ENCODE measurements at regions not wholly inside any gene's neighbourhood (a gene's known extent, or its start where the extent isn't known, plus 50 kb on each side); places are given as distances from the start of the nearest gene placed in this dataset.

GRCh38 chr1:70856201-70856600 lies 191.4 kb downstream of the PTGER3 start (continued):
- TF ChIP-seq ZNF407 (CRISPR knock-in tag; IDR thresholded peaks at IDR 0.05; ENCODE audit: not compliant biosample characterization), result no peak

- H3K4me2 ChIP-seq (ENCODE audit: low read depth, low read length), result no peak overlapping the region
- DNase-seq (ENCODE audit: low spot score) (no peak), ATAC-seq (no peak), FAIRE-seq (no peak)
- in situ Hi-C loops (cut with HindIII; ENCODE audit: extremely low pct_ligation_motif_present, low pct_unique_long_range_greater_than_20kb) (no loop called here), intact Hi-C loops (cut with micrococcal nuclease; ENCODE audit: unreplicated experiment) (no loop called here)
- CTCF ChIA-PET (ENCODE audit: low intra/inter-chr PET ratio, low total read pairs), result no interaction called here
- BruUV-seq (replicated peaks), result no TSS peak
- H3K36me3 ChIP-seq (replicated peaks in 1 of 2; ENCODE audit: control insufficient read depth in 1 of 2, insufficient read depth in 2 of 2, low read length in 2 of 2), result no peaks in the 10 kb centered on the region
- no peaks in the 10 kb centered on the region for H3K4me1 ChIP-seq (ENCODE audit: insufficient read depth, low read length)
- WGBS (ENCODE audit: low lambda C conversion rate), result 0% methylated on average over 1 of the region's 1 CpG
- POLR2A ChIA-PET, result no interaction called here
- H2AFZ ChIP-seq (ENCODE audit: low read length), result no peak overlapping the region
- no peak overlapping the region for H3K9ac ChIP-seq (ENCODE audit: insufficient read depth, low read depth, low read length)
- H3K79me2 ChIP-seq (ENCODE audit: insufficient read depth, low read length), result no peaks in the 10 kb centered on the region
- no peaks in the 10 kb centered on the region for H4K20me1 ChIP-seq (ENCODE audit: insufficient read depth, low read length)
- H3K27ac ChIP-seq (ENCODE audit: extremely low read length, insufficient read depth, low read length), result no peak overlapping the region
- no peak overlapping the region for H3K4me3 ChIP-seq (replicated peaks in 1 of 3; ENCODE audit: insufficient read depth in 1 of 3, low read depth in 2 of 3, low read length in 3 of 3)
- H3K9me3 ChIP-seq (ENCODE audit: low read length), result no peaks in the 10 kb centered on the region
- no peaks in the 10 kb centered on the region; a peak in 1 of 5 replicates for H3K27me3 ChIP-seq (ENCODE audit: control insufficient read depth in 1 of 2, insufficient read depth in 2 of 2, low read length in 2 of 2)
- TF ChIP-seq HNF1A (IDR thresholded peaks at IDR 0.05; ENCODE audit: low read depth) (no peak), HNF1A (CRISPR knock-in tag; IDR thresholded peaks at IDR 0.05; ENCODE audit: borderline replicate concordance) (no peak), ZFP91 (CRISPR knock-in tag; IDR thresholded peaks at IDR 0.05; ENCODE audit: borderline replicate concordance) (no peak), MAFG (CRISPR knock-in tag; IDR thresholded peaks at IDR 0.05) (no peak), ZBTB26 (CRISPR knock-in tag; IDR thresholded peaks at IDR 0.05; ENCODE audit: borderline replicate concordance) (no peak), ZNF354B (CRISPR knock-in tag; IDR thresholded peaks at IDR 0.05) (no peak), FOSL2 (CRISPR knock-in tag; IDR thresholded peaks at IDR 0.05) (no peak)
These were observed 184.4 kb downstream of the PTGER3 start for GRCh38 chr1:70863239-70863638.
